Hepatocyte (in vitro differentiated cells): ENCODE measurements at regions not wholly inside any gene's neighbourhood (a gene's known extent, or its start where the extent isn't known, plus 50 kb on each side); places are given as distances from the start of the nearest gene placed in this dataset.

ENCODE experiments used
- EZH2 ChIP-seq: fragments of 200-600 bp; sonication (generic); IDR thresholded peaks from 2 replicates; pipeline ENCODE4 v1.6.1; 2016; ENCODE audit warnings: antibody characterized with exemption, mild to moderate bottlenecking, borderline replicate concordance
- EZH2phosphoT487 ChIP-seq: fragments of 200-600 bp; sonication (generic); IDR thresholded peaks from one replicate; pipeline ENCODE4 v1.6.1; 2018; ENCODE audit warnings: antibody characterized with exemption, mild to moderate bottlenecking, low read depth, moderate library complexity; ENCODE audit not compliant: unreplicated experiment, severe bottlenecking
- TF ChIP-seq, protein P1 (sequence below): fragments of 200-600 bp; sonication (generic); IDR thresholded peaks from 2 replicates; pipeline ENCODE4 v1.5.1; 2016; ENCODE audit warnings: antibody characterized with exemption, mild to moderate bottlenecking; ENCODE audit not compliant: poor library complexity

DNA sequence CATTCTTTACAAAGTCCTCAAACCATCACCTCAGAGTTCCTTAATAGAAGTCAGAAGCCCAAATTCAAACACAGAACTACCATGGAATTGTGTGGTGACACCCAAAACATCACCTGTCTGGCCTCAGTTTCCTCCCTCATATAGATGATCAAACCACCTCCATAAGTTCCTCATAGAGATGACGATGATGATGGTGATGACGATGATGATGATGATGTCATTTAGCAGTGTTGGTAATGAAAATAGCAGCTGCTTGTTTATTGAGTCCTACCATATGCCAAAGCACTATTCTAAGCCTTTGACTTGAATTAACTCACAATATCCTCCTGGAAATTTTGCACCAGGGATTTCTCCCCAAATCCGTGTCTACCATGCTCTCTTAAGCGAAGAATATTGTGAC is 139.9 kb downstream of the PROX1 start:
- TF ChIP-seq, protein P1, sequence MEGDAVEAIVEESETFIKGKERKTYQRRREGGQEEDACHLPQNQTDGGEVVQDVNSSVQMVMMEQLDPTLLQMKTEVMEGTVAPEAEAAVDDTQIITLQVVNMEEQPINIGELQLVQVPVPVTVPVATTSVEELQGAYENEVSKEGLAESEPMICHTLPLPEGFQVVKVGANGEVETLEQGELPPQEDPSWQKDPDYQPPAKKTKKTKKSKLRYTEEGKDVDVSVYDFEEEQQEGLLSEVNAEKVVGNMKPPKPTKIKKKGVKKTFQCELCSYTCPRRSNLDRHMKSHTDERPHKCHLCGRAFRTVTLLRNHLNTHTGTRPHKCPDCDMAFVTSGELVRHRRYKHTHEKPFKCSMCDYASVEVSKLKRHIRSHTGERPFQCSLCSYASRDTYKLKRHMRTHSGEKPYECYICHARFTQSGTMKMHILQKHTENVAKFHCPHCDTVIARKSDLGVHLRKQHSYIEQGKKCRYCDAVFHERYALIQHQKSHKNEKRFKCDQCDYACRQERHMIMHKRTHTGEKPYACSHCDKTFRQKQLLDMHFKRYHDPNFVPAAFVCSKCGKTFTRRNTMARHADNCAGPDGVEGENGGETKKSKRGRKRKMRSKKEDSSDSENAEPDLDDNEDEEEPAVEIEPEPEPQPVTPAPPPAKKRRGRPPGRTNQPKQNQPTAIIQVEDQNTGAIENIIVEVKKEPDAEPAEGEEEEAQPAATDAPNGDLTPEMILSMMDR: no peak
- TF ChIP-seq EZH2 (no peak), EZH2phosphoT487 (no peak)
